Testis (tissue), 2 donors: ENCODE measurements at regions not wholly inside any gene's neighbourhood (a gene's known extent, or its start where the extent isn't known, plus 50 kb on each side); places are given as distances from the start of the nearest gene placed in this dataset.
"Not testable (repeated sequence)": the region's sequence is repeated elsewhere in the genome, so short reads cannot be mapped to it uniquely, and the experiment has no call there.

Experiments used
- DNase-seq: peaks from one replicate; pipeline ENCODE4 v3.0.0-alpha.2; 2019
- H3K27ac ChIP-seq, 2 donors: fragments of 200-600 bp; sonication (generic); one replicate each; pipeline ENCODE4 v1.5.1; 2019
- H3K27me3 ChIP-seq: fragments of 200-600 bp; sonication (generic); one replicate; pipeline ENCODE4 v1.5.1; 2019
- H3K36me3 ChIP-seq: fragments of 200-600 bp; sonication (generic); one replicate; pipeline ENCODE4 v1.5.1; 2017; ENCODE audit warnings: low read depth; ENCODE audit errors: missing control alignments
- H3K4me1 ChIP-seq: fragments of 200-600 bp; sonication (generic); one replicate; pipeline ENCODE4 v1.5.1; 2019
- H3K4me3 ChIP-seq, 2 donors: fragments of 200-600 bp; sonication (generic); one replicate each; pipeline ENCODE4 v1.5.1; 2017 to 2019
- H3K9me3 ChIP-seq: fragments of 200-600 bp; sonication (generic); one replicate; pipeline ENCODE4 v1.5.1; 2017
- POLR2A ChIP-seq: fragments of 450-650 bp; IDR thresholded peaks from one replicate; pipeline ENCODE4 v1.6.1; 2017; ENCODE audit warnings: antibody characterized with exemption, mild to moderate bottlenecking, moderate library complexity
- WGBS, 2 donors: methylation state at CpG; one replicate each; pipeline ENCODE4 v1.1.5; 2018; 5-methylcytosine and 5-hydroxymethylcytosine counted together
- intact Hi-C: fragments of 100-400 bp; cut with DNase I; formaldehyde crosslinking; loops from one replicate; pipeline ENCODE4 v1.15.1; 2023; ENCODE audit warnings: low total_unique reads
- TF ChIP-seq, protein P1 (sequence below), 3 experiments: fragments of 450-650 bp in 2 of 3; fragments of 200-600 bp in 1 of 3; sonication (generic) in 1 of 3; IDR thresholded peaks; one replicate each; pipeline ENCODE4 v1.5.1; 2016 to 2019; ENCODE audit warnings: antibody characterized with exemption in 3 of 3, mild to moderate bottlenecking in 2 of 3, moderate library complexity in 1 of 3

DNA sequence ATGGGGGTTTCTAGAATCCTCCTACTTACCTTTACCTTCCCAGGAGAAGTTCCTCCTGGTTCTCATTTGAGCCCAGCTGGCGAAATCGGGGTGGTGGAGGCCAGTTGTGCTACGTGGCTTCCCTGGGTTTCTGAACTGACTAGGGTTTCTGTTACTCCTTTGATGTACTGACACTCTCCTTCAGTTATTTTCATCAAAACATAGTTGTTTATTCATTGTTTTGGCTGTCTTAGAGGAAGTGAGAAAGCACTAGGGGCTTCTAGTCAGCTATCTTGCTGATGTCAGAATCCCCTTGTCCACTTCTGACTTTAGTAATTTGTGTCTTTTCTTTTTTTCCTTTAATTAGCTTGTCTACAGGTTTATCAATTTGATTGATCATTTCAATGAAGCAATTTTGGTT is 332.2 kb upstream of the TANK start:
- Histone ChIP-seq H3K9me3 (no peaks in the 10 kb centered on the region), H3K4me3 (no peak overlapping the region), H3K27me3 (no peaks in the 10 kb centered on the region), H3K27ac (no peak overlapping the region), H3K36me3 (no peaks in the 10 kb centered on the region), H3K4me1 (no peaks in the 10 kb centered on the region)
- 89 to 96% methylated on average over 3 of the region's 3 CpGs for WGBS, 2 donors
- no peak for TF ChIP-seq POLR2A
- TF ChIP-seq, protein P1, sequence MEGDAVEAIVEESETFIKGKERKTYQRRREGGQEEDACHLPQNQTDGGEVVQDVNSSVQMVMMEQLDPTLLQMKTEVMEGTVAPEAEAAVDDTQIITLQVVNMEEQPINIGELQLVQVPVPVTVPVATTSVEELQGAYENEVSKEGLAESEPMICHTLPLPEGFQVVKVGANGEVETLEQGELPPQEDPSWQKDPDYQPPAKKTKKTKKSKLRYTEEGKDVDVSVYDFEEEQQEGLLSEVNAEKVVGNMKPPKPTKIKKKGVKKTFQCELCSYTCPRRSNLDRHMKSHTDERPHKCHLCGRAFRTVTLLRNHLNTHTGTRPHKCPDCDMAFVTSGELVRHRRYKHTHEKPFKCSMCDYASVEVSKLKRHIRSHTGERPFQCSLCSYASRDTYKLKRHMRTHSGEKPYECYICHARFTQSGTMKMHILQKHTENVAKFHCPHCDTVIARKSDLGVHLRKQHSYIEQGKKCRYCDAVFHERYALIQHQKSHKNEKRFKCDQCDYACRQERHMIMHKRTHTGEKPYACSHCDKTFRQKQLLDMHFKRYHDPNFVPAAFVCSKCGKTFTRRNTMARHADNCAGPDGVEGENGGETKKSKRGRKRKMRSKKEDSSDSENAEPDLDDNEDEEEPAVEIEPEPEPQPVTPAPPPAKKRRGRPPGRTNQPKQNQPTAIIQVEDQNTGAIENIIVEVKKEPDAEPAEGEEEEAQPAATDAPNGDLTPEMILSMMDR (IDR thresholded peaks at IDR 0.05): no peak
- DNase-seq: no peak
- intact Hi-C loops: no loop called here

DNA sequence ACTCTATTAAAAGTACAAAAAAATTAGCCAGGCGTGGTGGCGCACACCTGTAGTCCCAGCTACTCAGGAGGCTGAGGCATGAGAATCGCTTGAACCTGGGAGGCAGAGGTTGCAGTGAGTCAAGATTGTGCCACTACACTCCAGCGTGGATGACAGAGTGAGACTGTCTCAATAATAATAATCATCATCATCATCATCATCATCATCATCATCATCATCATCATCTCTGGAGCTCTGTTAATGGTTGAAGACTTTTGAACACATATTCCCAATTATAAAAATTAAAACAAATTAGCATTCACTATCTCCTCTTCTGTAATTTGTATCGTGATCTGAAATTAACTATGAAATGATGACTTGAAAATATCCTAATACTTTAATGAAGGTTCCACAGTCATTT is 327.8 kb upstream of the TANK start:
- H3K4me1 ChIP-seq, H3K9me3 ChIP-seq, H3K27ac ChIP-seq, H3K36me3 ChIP-seq, DNase-seq, H3K4me3 ChIP-seq, intact Hi-C loops, H3K27me3 ChIP-seq: not testable (repeated sequence)
- 93 to 98% methylated on average over 5 of the region's 5 CpGs for WGBS, 2 donors

DNA sequence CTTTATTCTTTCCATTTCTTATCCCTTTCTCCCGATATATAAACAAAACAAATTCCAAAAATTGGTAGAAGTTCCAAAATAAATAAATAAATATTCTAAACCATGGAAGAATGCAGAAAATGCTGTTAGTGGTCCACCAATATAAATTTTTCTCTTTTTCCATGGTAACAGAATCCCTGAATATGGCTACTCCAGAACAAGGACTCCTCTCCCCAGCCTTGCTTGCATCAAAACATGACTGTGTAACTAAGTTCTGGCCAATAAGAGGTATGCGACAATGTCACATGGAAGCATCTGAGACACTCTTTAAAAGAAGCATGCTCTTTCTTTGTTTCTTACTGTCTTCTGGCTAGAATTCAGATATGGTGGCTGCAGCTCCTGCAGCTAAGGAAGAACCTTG is 325.1 kb upstream of the TANK start:
- Histone ChIP-seq H3K27ac (no peak overlapping the region), H3K9me3 (no peaks in the 10 kb centered on the region), H3K36me3 (no peaks in the 10 kb centered on the region), H3K4me1 (no peaks in the 10 kb centered on the region), H3K27me3 (no peaks in the 10 kb centered on the region), H3K4me3 (no peak overlapping the region)
- TF ChIP-seq POLR2A: no peak
- intact Hi-C loops: no loop called here
- 50 to 62% methylated on average over 2 of the region's 2 CpGs for WGBS, 2 donors
- no peak for DNase-seq

DNA sequence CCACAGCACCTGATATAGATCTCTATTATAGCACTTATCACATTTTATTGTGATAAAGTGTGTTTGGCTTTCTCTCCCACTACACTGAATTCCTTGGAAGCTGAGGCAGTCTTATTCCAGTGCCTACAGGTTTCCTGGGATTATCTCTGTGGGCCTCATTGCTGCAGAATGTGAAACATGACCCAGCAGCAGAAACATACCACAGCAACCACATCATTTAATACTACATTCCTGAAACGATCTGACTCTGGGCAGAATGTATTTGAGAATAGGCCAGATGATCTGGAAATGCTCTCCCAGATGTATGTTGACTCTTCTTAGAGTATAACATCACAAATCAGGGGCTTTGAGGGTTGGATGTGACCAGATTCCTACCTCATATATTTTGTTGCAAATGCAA is 323.5 kb upstream of the TANK start:
- H3K27ac ChIP-seq: no peak overlapping the region
- intact Hi-C loops: no loop called here
- 19 to 30% methylated on average over 1 of the region's 1 CpG for WGBS, 2 donors

DNA sequence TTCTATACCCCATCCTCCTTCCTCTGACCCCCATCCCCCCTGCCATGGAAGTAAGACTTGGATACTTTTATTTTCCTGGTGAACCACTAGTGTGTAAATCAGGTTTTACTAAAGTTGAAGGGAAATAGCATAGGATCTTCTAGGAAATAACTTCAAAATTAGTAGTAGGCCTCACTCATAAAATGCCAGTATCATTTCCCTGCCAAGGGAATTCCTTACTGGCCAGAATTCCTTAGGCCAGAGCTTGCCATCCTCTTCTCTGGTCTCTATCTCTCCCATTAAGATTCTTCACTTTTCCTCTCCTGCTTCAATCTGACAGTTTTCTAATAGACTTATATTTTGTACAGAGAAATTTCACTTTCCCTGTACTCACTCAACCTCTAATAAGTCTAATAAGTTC is 322.8 kb upstream of the TANK start:
- Histone ChIP-seq H3K4me1 (no peaks in the 10 kb centered on the region), H3K27me3 (no peaks in the 10 kb centered on the region), H3K27ac (no peak overlapping the region), H3K4me3 (no peak overlapping the region), H3K36me3 (no peaks in the 10 kb centered on the region), H3K9me3 (no peaks in the 10 kb centered on the region)
- DNase-seq: no peak
- intact Hi-C loops: no loop called here
- TF ChIP-seq, protein P1 (IDR thresholded peaks at IDR 0.05): no peak
- no peak for TF ChIP-seq POLR2A

More for the DNA sequence above, 323.5 kb upstream of the TANK start:
- no peak for DNase-seq
- no peak for TF ChIP-seq POLR2A
- TF ChIP-seq, protein P1 (IDR thresholded peaks at IDR 0.05): no peak
- Histone ChIP-seq H3K4me3 (no peak overlapping the region), H3K36me3 (no peaks in the 10 kb centered on the region), H3K27me3 (no peaks in the 10 kb centered on the region), H3K4me1 (no peaks in the 10 kb centered on the region), H3K9me3 (no peaks in the 10 kb centered on the region)

DNA sequence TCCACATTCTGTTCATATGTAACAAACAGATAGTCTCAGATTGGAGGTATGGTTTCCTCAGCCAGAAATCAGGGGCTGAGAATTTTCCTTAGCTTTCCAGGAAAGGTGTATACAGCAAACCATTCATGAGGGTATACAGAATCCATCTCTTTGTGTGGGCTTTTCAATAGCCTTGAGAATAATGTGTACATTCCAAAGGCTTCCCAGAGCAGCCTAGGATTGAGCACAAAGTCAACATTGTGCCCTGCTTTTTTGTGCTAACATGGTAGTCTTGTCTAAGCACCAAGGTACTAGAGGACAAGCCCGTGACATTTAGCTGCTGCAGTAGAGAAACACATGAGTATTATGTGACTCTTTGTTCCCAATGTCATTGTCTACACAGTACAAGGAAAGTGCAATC is 322.1 kb upstream of the TANK start:
- 93 to 100% methylated on average over 1 of the region's 1 CpG for WGBS, 2 donors
- intact Hi-C loops: no loop called here

More for the DNA sequence above, 322.1 kb upstream of the TANK start:
- H3K27ac ChIP-seq: no peak overlapping the region
- H3K9me3 ChIP-seq: no peaks in the 10 kb centered on the region
- no peaks in the 10 kb centered on the region for H3K4me1 ChIP-seq
- no peaks in the 10 kb centered on the region for H3K27me3 ChIP-seq
- TF ChIP-seq, protein P1 (IDR thresholded peaks at IDR 0.05): no peak
- no peak for TF ChIP-seq POLR2A
- no peak overlapping the region for H3K4me3 ChIP-seq
- no peaks in the 10 kb centered on the region for H3K36me3 ChIP-seq
- no peak for DNase-seq
